SK-N-SH (cell line): ENCODE measurements at regions not wholly inside any gene's neighbourhood (a gene's known extent, or its start where the extent isn't known, plus 50 kb on each side); places are given as distances from the start of the nearest gene placed in this dataset.

Source experiments
- POLR2AphosphoS5 ChIP-seq: IDR thresholded peaks from 2 replicates; pipeline ENCODE4 v1.6.1; 2012; ENCODE audit warnings: low read depth, low read length
- RFX5 ChIP-seq: IDR thresholded peaks from 2 replicates; pipeline ENCODE4 v1.6.1; 2012; ENCODE audit warnings: mild to moderate bottlenecking, improper control_type of control experiment, low read length
- TF ChIP-seq, protein P1 (sequence below): IDR thresholded peaks from 2 replicates; pipeline ENCODE4 v1.4.0; 2012; ENCODE audit warnings: low read depth, borderline replicate concordance
- TF ChIP-seq, protein P2 (sequence below): fragments of 200-600 bp; sonication (generic); IDR thresholded peaks from 2 replicates; pipeline ENCODE4 v1.6.1; 2017; ENCODE audit warnings: antibody characterized with exemption, mild to moderate bottlenecking, moderate library complexity

DNA sequence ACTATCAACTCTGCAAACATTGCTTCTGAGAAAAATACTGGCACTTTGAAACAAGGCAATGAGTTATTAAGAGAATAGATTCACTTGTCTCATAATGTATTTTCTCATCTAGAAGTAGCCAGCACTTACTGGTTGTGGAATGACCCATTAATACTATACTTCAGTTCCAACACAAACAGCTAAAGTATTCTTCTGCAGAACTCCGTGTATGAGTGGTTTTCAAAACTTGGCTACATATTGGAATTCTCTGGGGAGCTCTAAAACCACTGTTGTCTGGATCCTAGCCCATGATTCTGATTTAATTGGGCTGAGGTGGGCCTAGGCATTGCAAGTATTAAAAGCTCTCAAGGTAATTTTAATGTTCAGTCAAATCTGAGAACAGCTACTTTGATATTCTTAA is 1416.4 kb upstream of the RAG2 start:
- TF ChIP-seq, protein P1, sequence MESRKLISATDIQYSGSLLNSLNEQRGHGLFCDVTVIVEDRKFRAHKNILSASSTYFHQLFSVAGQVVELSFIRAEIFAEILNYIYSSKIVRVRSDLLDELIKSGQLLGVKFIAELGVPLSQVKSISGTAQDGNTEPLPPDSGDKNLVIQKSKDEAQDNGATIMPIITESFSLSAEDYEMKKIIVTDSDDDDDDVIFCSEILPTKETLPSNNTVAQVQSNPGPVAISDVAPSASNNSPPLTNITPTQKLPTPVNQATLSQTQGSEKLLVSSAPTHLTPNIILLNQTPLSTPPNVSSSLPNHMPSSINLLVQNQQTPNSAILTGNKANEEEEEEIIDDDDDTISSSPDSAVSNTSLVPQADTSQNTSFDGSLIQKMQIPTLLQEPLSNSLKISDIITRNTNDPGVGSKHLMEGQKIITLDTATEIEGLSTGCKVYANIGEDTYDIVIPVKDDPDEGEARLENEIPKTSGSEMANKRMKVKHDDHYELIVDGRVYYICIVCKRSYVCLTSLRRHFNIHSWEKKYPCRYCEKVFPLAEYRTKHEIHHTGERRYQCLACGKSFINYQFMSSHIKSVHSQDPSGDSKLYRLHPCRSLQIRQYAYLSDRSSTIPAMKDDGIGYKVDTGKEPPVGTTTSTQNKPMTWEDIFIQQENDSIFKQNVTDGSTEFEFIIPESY = no peak
- TF ChIP-seq, protein P2, sequence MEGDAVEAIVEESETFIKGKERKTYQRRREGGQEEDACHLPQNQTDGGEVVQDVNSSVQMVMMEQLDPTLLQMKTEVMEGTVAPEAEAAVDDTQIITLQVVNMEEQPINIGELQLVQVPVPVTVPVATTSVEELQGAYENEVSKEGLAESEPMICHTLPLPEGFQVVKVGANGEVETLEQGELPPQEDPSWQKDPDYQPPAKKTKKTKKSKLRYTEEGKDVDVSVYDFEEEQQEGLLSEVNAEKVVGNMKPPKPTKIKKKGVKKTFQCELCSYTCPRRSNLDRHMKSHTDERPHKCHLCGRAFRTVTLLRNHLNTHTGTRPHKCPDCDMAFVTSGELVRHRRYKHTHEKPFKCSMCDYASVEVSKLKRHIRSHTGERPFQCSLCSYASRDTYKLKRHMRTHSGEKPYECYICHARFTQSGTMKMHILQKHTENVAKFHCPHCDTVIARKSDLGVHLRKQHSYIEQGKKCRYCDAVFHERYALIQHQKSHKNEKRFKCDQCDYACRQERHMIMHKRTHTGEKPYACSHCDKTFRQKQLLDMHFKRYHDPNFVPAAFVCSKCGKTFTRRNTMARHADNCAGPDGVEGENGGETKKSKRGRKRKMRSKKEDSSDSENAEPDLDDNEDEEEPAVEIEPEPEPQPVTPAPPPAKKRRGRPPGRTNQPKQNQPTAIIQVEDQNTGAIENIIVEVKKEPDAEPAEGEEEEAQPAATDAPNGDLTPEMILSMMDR = no peak
- TF ChIP-seq RFX5 (no peak), POLR2AphosphoS5 (no peak)
